Sigmoid colon (tissue), 6 donors: ENCODE measurements at regions not wholly inside any gene's neighbourhood (a gene's known extent, or its start where the extent isn't known, plus 50 kb on each side); places are given as distances from the start of the nearest gene placed in this dataset.

Experiments
- DNase-seq: peaks from one replicate; pipeline ENCODE4 v3.0.0-alpha.2; 2019
- H3K27ac ChIP-seq, 4 donors: fragments of 200-600 bp; sonication (generic); one replicate each; pipeline ENCODE4 v1.5.1; 2016 to 2019; ENCODE audit warnings: mild to moderate bottlenecking in 1 of 4
- H3K27me3 ChIP-seq, 3 donors: fragments of 200-600 bp; sonication (generic); one replicate each; pipeline ENCODE4 v1.5.1; 2019; ENCODE audit warnings: mild to moderate bottlenecking in 1 of 3
- H3K36me3 ChIP-seq, 4 donors: fragments of 200-600 bp; sonication (generic); one replicate each; pipeline ENCODE4 v1.5.1; 2016 to 2019
- H3K4me1 ChIP-seq, 4 donors: fragments of 200-600 bp; sonication (generic); one replicate each; pipeline ENCODE4 v1.5.1; 2017 to 2019
- H3K4me3 ChIP-seq, 4 donors: fragments of 200-600 bp; sonication (generic); one replicate each; pipeline ENCODE4 v1.5.1; 2017 to 2019; ENCODE audit warnings: mild to moderate bottlenecking in 2 of 4, moderate library complexity in 1 of 4
- H3K9me3 ChIP-seq, 4 donors: fragments of 200-600 bp in 3 of 4; sonication (generic) in 3 of 4; one replicate each; pipeline versions ENCODE4 v1.5.1 to v1.6.1; 2013 to 2019
- EP300 ChIP-seq, 4 donors: sonication (generic); formaldehyde crosslinking; IDR thresholded peaks; one replicate each; pipeline ENCODE4 v1.6.1; 2017; ENCODE audit warnings: antibody characterized with exemption in 4 of 4
- POLR2A ChIP-seq, 2 donors: fragments of 450-650 bp; IDR thresholded peaks; one replicate each; pipeline ENCODE4 v1.6.1; 2016; ENCODE audit warnings: antibody characterized with exemption in 2 of 2, mild to moderate bottlenecking in 2 of 2, moderate library complexity in 2 of 2
- POLR2AphosphoS5 ChIP-seq, 4 donors: sonication (generic); formaldehyde crosslinking; IDR thresholded peaks; one replicate each; pipeline ENCODE4 v1.6.1; 2017; ENCODE audit warnings: antibody characterized with exemption in 4 of 4
- WGBS, 2 donors: extraction: QIAGEN DNeasy Blood & Tissue Kit; methylation state at CpG; one replicate each; pipeline ENCODE4 v1.1.7; 2013; 5-methylcytosine and 5-hydroxymethylcytosine counted together
- intact Hi-C: fragments of 100-400 bp; cut with DNase I; formaldehyde crosslinking; loops from one replicate; pipeline ENCODE4 v1.15.1; 2023
- TF ChIP-seq, protein P1 (sequence below), 4 experiments: fragments of 450-650 bp in 3 of 4; fragments of 200-600 bp in 1 of 4; IDR thresholded peaks; one replicate each; pipeline ENCODE4 v1.5.1; 2016 to 2019; ENCODE audit warnings: antibody characterized with exemption in 4 of 4, mild to moderate bottlenecking in 3 of 4, moderate library complexity in 2 of 4
- donor health status: healthy with polysubstance abuse.
- donor health status: healthy.

DNA sequence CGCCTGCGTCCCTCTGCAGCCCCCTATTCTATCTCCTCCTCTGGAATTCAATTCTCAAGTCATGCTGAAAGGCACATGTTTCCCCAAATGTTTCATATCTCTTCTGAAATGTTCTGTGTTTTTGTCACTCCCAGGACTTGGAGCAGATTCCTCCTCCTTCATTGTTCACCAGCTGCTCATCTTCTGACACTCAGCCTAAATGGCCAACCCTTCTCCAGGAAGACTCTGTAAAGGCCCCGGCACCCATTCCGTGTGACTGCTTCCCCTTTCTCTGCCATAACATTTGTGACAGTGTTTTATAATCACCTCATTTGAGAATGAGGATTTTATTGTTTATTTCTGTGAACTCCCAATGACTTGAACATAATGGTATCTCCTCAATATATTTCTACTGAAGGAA, 170.8 kb upstream of the ADAMTS16 start:
- WGBS, 2 donors, result 79 to 87% methylated on average over 4 of the region's 4 CpGs
- no peak for TF ChIP-seq EP300 (IDR thresholded peaks at IDR 0.05)
- TF ChIP-seq, protein P1, sequence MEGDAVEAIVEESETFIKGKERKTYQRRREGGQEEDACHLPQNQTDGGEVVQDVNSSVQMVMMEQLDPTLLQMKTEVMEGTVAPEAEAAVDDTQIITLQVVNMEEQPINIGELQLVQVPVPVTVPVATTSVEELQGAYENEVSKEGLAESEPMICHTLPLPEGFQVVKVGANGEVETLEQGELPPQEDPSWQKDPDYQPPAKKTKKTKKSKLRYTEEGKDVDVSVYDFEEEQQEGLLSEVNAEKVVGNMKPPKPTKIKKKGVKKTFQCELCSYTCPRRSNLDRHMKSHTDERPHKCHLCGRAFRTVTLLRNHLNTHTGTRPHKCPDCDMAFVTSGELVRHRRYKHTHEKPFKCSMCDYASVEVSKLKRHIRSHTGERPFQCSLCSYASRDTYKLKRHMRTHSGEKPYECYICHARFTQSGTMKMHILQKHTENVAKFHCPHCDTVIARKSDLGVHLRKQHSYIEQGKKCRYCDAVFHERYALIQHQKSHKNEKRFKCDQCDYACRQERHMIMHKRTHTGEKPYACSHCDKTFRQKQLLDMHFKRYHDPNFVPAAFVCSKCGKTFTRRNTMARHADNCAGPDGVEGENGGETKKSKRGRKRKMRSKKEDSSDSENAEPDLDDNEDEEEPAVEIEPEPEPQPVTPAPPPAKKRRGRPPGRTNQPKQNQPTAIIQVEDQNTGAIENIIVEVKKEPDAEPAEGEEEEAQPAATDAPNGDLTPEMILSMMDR (IDR thresholded peaks at IDR 0.05), result no peak
- no peak for TF ChIP-seq POLR2A (IDR thresholded peaks at IDR 0.05)
- no peak for TF ChIP-seq POLR2AphosphoS5 (IDR thresholded peaks at IDR 0.05)
- intact Hi-C loops, result loop anchor here (10.0 kb wide), 1 partner anchor 245 kb away; no protein-coding TSS in a partner anchor
- Histone ChIP-seq H3K4me1 (no peaks in the 10 kb centered on the region), H3K4me3 (no peak overlapping the region), H3K27ac (no peak overlapping the region), H3K27me3 (no peaks in the 10 kb centered on the region), H3K9me3 (no peaks in the 10 kb centered on the region), H3K36me3 (no peaks in the 10 kb centered on the region)
- no peak for DNase-seq

DNA sequence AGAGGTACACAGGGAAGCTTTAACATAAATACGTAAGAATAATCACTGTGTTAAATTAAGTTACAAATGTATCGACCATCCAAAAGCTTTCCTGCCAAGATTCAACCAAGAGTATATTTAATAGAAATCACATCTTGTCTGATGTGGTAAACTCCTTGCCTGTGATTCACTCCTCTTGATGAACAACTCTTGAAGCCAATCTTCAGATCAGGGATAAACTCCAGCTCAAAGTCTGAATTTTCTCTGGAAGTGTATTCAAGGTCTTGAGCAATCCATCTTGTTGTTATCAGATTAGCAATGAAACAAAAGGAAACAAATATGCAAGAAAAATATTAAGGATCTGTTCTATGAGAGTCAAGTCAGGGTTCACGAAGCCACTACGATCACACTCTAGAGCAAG, 170.0 kb upstream of the ADAMTS16 start:
- 90 to 92% methylated on average over 4 of the region's 4 CpGs for WGBS, 2 donors
- no peak overlapping the region for H3K4me3 ChIP-seq
- H3K4me1 ChIP-seq, result no peaks in the 10 kb centered on the region
- no peak overlapping the region for H3K27ac ChIP-seq
- H3K27me3 ChIP-seq, result no peaks in the 10 kb centered on the region
- H3K36me3 ChIP-seq, result no peaks in the 10 kb centered on the region
- H3K9me3 ChIP-seq, result no peaks in the 10 kb centered on the region
- TF ChIP-seq POLR2AphosphoS5 (IDR thresholded peaks at IDR 0.05) (no peak), POLR2A (IDR thresholded peaks at IDR 0.05) (no peak), EP300 (IDR thresholded peaks at IDR 0.05) (no peak)
- TF ChIP-seq, protein P1 (IDR thresholded peaks at IDR 0.05), result no peak
- intact Hi-C loops, result no loop called here
- DNase-seq, result no peak

DNA sequence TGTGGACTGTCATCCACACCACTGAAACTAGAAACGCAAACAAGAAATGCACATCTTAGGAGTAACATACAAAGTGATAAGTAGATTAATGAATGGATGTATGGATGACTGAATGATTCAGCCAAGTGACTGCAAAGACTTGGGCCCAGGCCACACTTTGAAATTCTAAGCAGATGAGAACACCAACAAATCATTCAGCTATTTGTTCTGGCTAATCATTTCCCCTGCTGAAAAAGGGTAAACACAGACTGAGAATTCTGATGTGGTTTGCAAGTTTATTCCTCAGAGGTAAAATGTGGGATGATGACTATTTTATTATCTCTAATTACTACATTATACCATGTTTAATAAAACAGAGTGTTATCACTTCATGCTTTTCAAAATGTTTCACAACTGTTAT, 163.2 kb upstream of the ADAMTS16 start:
- Histone ChIP-seq H3K4me3 (no peak overlapping the region), H3K36me3 (no peaks in the 10 kb centered on the region), H3K27ac (no peak overlapping the region), H3K27me3 (no peaks in the 10 kb centered on the region), H3K4me1 (no peaks in the 10 kb centered on the region), H3K9me3 (no peaks in the 10 kb centered on the region)
- WGBS, 2 donors, result 78 to 79% methylated on average over 1 of the region's 1 CpG
- intact Hi-C loops, result no loop called here
- TF ChIP-seq EP300 (IDR thresholded peaks at IDR 0.05) (no peak), POLR2AphosphoS5 (IDR thresholded peaks at IDR 0.05) (no peak), POLR2A (IDR thresholded peaks at IDR 0.05) (no peak)
- TF ChIP-seq, protein P1 (IDR thresholded peaks at IDR 0.05), result no peak
- DNase-seq, result no peak

DNA sequence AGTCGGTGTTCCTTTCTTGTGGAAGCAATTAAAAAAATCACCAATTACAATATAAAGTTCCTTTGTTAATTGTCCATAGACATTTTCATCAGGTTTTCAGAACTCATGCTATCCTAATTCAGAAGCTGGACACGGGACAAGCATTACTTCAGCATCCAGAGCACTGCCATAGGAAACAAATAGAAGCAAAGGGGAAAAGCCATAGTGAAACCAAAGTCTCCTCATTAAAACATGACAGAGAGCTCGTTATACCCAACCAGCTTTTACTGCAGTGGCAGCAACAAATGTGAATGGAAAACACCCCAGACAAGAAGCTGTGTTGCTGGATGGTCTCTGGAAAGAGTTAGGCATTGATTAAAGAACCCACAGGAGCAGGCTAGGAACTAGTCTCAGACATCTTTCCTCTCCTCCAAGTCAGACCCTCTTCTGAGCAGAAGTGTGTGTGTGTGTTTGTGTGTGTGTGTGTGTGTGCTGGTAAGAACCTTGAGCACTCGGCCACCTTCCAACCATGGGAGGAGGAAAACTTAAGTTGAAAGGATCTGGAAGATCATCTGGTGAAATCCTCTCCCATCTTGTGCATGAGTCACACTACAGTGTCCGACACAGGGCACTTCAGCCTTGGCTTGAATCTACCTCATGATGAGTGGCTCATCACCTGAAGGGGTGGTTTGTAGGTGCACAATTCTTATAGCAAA, 162.6 kb upstream of the ADAMTS16 start:
- TF ChIP-seq POLR2A (IDR thresholded peaks at IDR 0.05) (no peak), POLR2AphosphoS5 (IDR thresholded peaks at IDR 0.05) (no peak), EP300 (IDR thresholded peaks at IDR 0.05) (no peak)
- TF ChIP-seq, protein P1 (IDR thresholded peaks at IDR 0.05), result no peak
- Histone ChIP-seq H3K4me3 (no peak overlapping the region), H3K27ac (no peak overlapping the region), H3K36me3 (no peaks in the 10 kb centered on the region), H3K27me3 (no peaks in the 10 kb centered on the region), H3K9me3 (no peaks in the 10 kb centered on the region), H3K4me1 (no peaks in the 10 kb centered on the region)
- WGBS, 2 donors, result 48 to 60% methylated on average over 5 of the region's 5 CpGs
- DNase-seq, result no peak
- intact Hi-C loops, result no loop called here

DNA sequence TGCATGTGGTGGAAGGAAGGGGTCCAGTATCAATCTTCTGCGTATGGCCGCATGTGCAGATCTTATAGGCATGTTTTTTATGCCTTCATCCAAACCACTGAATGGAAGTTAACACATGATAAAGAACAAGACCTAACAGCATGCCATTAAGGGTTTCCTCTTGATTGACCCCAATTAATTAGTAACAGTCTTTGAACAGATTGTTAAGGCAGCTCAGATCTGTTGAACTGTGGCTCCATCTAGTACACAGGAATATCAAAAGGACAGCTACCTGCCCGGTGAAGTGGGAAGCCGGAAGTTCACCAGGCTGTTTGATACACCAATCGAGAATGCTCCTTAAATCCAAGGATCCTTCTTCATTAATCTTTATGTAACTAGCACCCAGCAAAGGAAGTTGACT, 159.9 kb upstream of the ADAMTS16 start:
- Histone ChIP-seq H3K27me3 (no peaks in the 10 kb centered on the region), H3K27ac (no peak overlapping the region), H3K36me3 (no peaks in the 10 kb centered on the region), H3K4me3 (no peak overlapping the region), H3K9me3 (no peaks in the 10 kb centered on the region), H3K4me1 (no peaks in the 10 kb centered on the region)
- TF ChIP-seq, protein P1 (IDR thresholded peaks at IDR 0.05), result no peak
- TF ChIP-seq POLR2A (IDR thresholded peaks at IDR 0.05), result no peak
- no peak for TF ChIP-seq POLR2AphosphoS5 (IDR thresholded peaks at IDR 0.05)
- no peak for TF ChIP-seq EP300 (IDR thresholded peaks at IDR 0.05)
- DNase-seq, result no peak
- intact Hi-C loops, result no loop called here
- WGBS, 2 donors, result 87 to 93% methylated on average over 5 of the region's 5 CpGs
